Caco-2 (cell line): ENCODE measurements at regions not wholly inside any gene's neighbourhood (a gene's known extent, or its start where the extent isn't known, plus 50 kb on each side); places are given as distances from the start of the nearest gene placed in this dataset.

ENCODE experiments used
- BruUV-seq: library from RNA; stranded (reverse); fragments of 400-500 nt; replicated peaks from 2 replicates; lab custom pipeline; 2021; lab: Mats Ljungman, UMichigan
- CTCF ChIA-PET: fragments of 300-600 bp; sonication (Branson Sonifier 250); formaldehyde crosslinking; loops from one replicate; lab custom pipeline; 2022; ENCODE audit warnings: antibody characterized with exemption; lab: Charles Lee
- POLR2A ChIA-PET: fragments of 300-600 bp; sonication (Branson Sonifier 250); formaldehyde crosslinking; loops from one replicate; lab custom pipeline; 2022; ENCODE audit warnings: antibody characterized with exemption; lab: Charles Lee
- DNase-seq, 2 experiments: peaks; one replicate each; pipeline versions ENCODE4 v3.0.0 to v3.0.0-alpha.2; 2020 to 2022
- H3K27me3 ChIP-seq: replicated peaks from 2 replicates; pipeline ENCODE4 v1.6.0; 2011; ENCODE audit warnings: low read length; ENCODE audit not compliant: control insufficient read depth, insufficient read depth
- H3K36me3 ChIP-seq: 2 replicates; pipeline ENCODE4 v1.5.1; 2011; ENCODE audit warnings: low read length; ENCODE audit not compliant: control insufficient read depth, insufficient read depth
- H3K4me1 ChIP-seq: fragments of 250-450 bp; sonication (Bioruptor Pico); 2 replicates; pipeline ENCODE4 v1.5.1; 2020; ENCODE audit warnings: mild to moderate bottlenecking
- H3K4me3 ChIP-seq: 2 replicates; pipeline ENCODE4 v1.5.1; 2011; ENCODE audit warnings: low read depth, mild to moderate bottlenecking, control low read depth, low read length
- H3K9me3 ChIP-seq: fragments of 250-450 bp; sonication (Bioruptor Pico); 2 replicates; pipeline ENCODE4 v1.5.1; 2020; ENCODE audit warnings: mild to moderate bottlenecking, moderate library complexity
- H3K27ac Mint-ChIP-seq: one replicate; pipeline ENCODE4 v1.8.0; 2022; ENCODE audit warnings: mixed read lengths; ENCODE audit not compliant: unreplicated experiment
- H3K27me3 Mint-ChIP-seq: one replicate; pipeline ENCODE4 v1.8.0; 2022; ENCODE audit warnings: mixed read lengths; ENCODE audit not compliant: insufficient read depth, unreplicated experiment
- H3K36me3 Mint-ChIP-seq: one replicate; pipeline ENCODE4 v1.8.0; 2022; ENCODE audit warnings: mild to moderate bottlenecking, mixed read lengths; ENCODE audit not compliant: insufficient read depth, unreplicated experiment
- H3K4me1 Mint-ChIP-seq: one replicate; pipeline ENCODE4 v1.8.0; 2022; ENCODE audit warnings: low read depth, mixed read lengths; ENCODE audit not compliant: unreplicated experiment
- H3K4me3 Mint-ChIP-seq: one replicate; pipeline ENCODE4 v1.8.0; 2022; ENCODE audit warnings: mild to moderate bottlenecking, moderate library complexity, mixed read lengths; ENCODE audit not compliant: unreplicated experiment
- H3K9me3 Mint-ChIP-seq: one replicate; pipeline ENCODE4 v1.8.0; 2022; ENCODE audit warnings: mixed read lengths; ENCODE audit not compliant: unreplicated experiment
- intact Hi-C: fragments of 100-400 bp; cut with micrococcal nuclease; formaldehyde crosslinking; loops from one replicate; pipeline ENCODE4 v1.10.0; 2022; ENCODE audit not compliant: unreplicated experiment
- TF ChIP-seq, protein P1 (sequence below), 2 experiments: fragments of 200-600 bp in 1 of 2; IDR thresholded peaks; 1 replicate in 1 of 2; 2 replicates in 1 of 2; pipeline versions ENCODE4 v1.5.1 to v1.8.0; 2011 to 2022; ENCODE audit warnings: antibody characterized with exemption in 1 of 2, control low read depth in 1 of 2, inconsistent platforms in 1 of 2, low read depth in 1 of 2, low read length in 1 of 2, mild to moderate bottlenecking in 1 of 2, moderate library complexity in 1 of 2; ENCODE audit not compliant: insufficient read depth in 1 of 2, severe bottlenecking in 1 of 2, unreplicated experiment in 1 of 2

- TF ChIP-seq, protein P1, sequence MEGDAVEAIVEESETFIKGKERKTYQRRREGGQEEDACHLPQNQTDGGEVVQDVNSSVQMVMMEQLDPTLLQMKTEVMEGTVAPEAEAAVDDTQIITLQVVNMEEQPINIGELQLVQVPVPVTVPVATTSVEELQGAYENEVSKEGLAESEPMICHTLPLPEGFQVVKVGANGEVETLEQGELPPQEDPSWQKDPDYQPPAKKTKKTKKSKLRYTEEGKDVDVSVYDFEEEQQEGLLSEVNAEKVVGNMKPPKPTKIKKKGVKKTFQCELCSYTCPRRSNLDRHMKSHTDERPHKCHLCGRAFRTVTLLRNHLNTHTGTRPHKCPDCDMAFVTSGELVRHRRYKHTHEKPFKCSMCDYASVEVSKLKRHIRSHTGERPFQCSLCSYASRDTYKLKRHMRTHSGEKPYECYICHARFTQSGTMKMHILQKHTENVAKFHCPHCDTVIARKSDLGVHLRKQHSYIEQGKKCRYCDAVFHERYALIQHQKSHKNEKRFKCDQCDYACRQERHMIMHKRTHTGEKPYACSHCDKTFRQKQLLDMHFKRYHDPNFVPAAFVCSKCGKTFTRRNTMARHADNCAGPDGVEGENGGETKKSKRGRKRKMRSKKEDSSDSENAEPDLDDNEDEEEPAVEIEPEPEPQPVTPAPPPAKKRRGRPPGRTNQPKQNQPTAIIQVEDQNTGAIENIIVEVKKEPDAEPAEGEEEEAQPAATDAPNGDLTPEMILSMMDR (IDR thresholded peaks at IDR 0.05; ENCODE audit: insufficient read depth in 1 of 2, low read depth in 1 of 2, low read length in 1 of 2, severe bottlenecking in 1 of 2, unreplicated experiment in 1 of 2), result no peak
- Histone ChIP-seq H3K9me3 (no peaks in the 10 kb centered on the region), H3K36me3 (no peaks in the 10 kb centered on the region), H3K4me3 (no peak overlapping the region), H3K4me1 (peaks cover 11% of the 10 kb centered on the region), H3K27me3 (no peaks in the 10 kb centered on the region)
- Mint-ChIP-seq H3K4me1 (no peaks in the 10 kb centered on the region), H3K27ac (no peak overlapping the region), H3K27me3 (peaks cover 8% of the 10 kb centered on the region), H3K9me3 (no peaks in the 10 kb centered on the region), H3K4me3 (no peak overlapping the region), H3K36me3 (no peaks in the 10 kb centered on the region)
- no TSS peak for BruUV-seq
- no peak for DNase-seq
- CTCF ChIA-PET, result no interaction called here
- intact Hi-C loops, result no loop called here
- POLR2A ChIA-PET, result no interaction called here
These were observed 144.9 kb upstream of the TWIST2 start for GRCh38 chr2:238703053-238703415.

DNA sequence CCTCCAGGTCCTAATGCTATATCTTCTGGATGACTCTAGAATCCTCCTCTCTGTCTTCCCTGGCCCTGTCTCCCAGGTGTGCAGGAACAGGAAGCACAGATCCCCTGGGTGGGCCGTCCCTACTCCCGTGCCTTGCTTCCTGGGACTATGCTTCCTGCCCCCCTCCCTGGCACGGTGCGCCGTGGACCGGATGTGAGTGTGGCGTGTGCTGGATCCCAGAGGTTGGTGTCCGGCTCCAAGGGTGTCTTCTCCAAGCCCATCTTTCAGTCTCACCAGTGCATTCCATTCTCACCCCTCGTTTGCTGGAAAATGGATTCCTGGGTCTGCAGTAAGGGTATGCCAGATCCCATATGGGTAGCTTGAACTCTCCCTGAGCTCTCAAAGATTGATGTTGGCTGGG lies 144.4 kb upstream of the TWIST2 start:
- no peak overlapping the region for H3K27ac Mint-ChIP-seq
- H3K36me3 Mint-ChIP-seq, result no peaks in the 10 kb centered on the region
- peaks cover 8% of the 10 kb centered on the region for H3K27me3 Mint-ChIP-seq
- BruUV-seq, result no TSS peak
- ChIA-PET CTCF (no interaction called here), POLR2A (no interaction called here)
- H3K4me1 Mint-ChIP-seq, result no peaks in the 10 kb centered on the region
- TF ChIP-seq, protein P1 (IDR thresholded peaks at IDR 0.05; ENCODE audit: insufficient read depth in 1 of 2, low read depth in 1 of 2, low read length in 1 of 2, severe bottlenecking in 1 of 2, unreplicated experiment in 1 of 2), result no peak
- Histone ChIP-seq H3K9me3 (no peaks in the 10 kb centered on the region), H3K4me3 (no peak overlapping the region), H3K4me1 (peaks cover 11% of the 10 kb centered on the region), H3K36me3 (no peaks in the 10 kb centered on the region), H3K27me3 (no peaks in the 10 kb centered on the region)
- H3K9me3 Mint-ChIP-seq, result no peaks in the 10 kb centered on the region
- no peak overlapping the region for H3K4me3 Mint-ChIP-seq
- intact Hi-C loops, result no loop called here
- DNase-seq, result no peak

DNA sequence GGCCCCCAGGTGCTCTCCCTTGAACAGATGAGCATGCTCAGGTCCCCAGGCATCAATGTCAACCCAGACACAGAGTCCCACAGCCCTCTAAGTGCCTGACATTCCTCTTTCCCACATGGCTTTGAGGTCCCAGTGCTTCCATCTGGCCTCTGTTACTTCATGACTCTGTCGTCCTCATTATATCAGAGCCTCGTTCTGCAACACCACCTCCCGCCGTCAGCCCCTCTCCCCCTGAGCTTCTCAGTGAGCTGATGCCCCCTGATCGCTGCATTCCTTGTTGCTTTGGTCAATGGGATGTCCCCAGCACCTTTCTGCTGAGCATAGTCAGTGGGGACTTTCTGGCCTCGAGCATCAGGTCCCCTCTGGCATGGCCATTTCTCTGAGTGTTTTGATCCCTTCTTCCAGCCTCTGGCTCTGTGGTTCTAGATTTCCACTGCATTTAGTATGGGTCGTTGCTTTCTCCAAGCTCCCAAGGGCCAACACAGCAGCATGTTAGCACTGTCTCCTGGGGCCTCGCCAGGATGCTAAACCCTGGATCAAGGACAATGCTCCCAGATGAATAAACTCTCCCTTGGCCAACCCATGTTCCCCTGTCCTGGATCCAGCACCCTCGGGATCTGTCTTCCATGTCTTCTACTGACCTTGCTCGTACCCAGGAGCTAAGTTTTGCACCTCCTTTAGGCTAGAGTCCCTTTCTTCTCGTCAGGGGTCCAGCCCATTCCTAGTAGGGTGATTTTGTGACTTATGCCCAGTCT lies 143.2 kb upstream of the TWIST2 start:
- Histone ChIP-seq H3K27me3 (no peaks in the 10 kb centered on the region), H3K4me3 (no peak overlapping the region), H3K36me3 (no peaks in the 10 kb centered on the region), H3K4me1 (peaks cover 10% of the 10 kb centered on the region), H3K9me3 (no peaks in the 10 kb centered on the region)
- Mint-ChIP-seq H3K4me3 (no peak overlapping the region), H3K27me3 (peaks cover 8% of the 10 kb centered on the region), H3K27ac (no peak overlapping the region), H3K4me1 (no peaks in the 10 kb centered on the region), H3K9me3 (no peaks in the 10 kb centered on the region), H3K36me3 (no peaks in the 10 kb centered on the region)
- DNase-seq, result no peak
- CTCF ChIA-PET, result no interaction called here
- POLR2A ChIA-PET, result no interaction called here
- BruUV-seq, result no TSS peak
- intact Hi-C loops, result no loop called here
- TF ChIP-seq, protein P1 (IDR thresholded peaks at IDR 0.05; ENCODE audit: insufficient read depth in 1 of 2, low read depth in 1 of 2, low read length in 1 of 2, severe bottlenecking in 1 of 2, unreplicated experiment in 1 of 2), result no peak
